Cardiac muscle cell (in vitro differentiated cells and primary cell): ENCODE measurements at regions not wholly inside any gene's neighbourhood (a gene's known extent, or its start where the extent isn't known, plus 50 kb on each side); places are given as distances from the start of the nearest gene placed in this dataset.
"Not testable (repeated sequence)": the region's sequence is repeated elsewhere in the genome, so short reads cannot be mapped to it uniquely, and the experiment has no call there.

Experiments used
- DNase-seq, 2 donors: peaks; one replicate each; pipeline versions ENCODE4 v3.0.0 to v3.0.0-alpha.2; 2010 to 2017; ENCODE audit warnings: low read depth in 1 of 2, low spot score in 1 of 2
- H3K27ac ChIP-seq: fragments of 200-600 bp; sonication (generic); 2 replicates; pipeline ENCODE4 v1.5.1; 2016
- H3K27me3 ChIP-seq: fragments of 200-600 bp; sonication (generic); 2 replicates; pipeline ENCODE4 v1.6.0; 2016; ENCODE audit warnings: control low read depth
- H3K36me3 ChIP-seq: fragments of 200-600 bp; sonication (generic); 2 replicates; pipeline ENCODE4 v1.5.1; 2016; ENCODE audit warnings: control low read depth
- H3K4me1 ChIP-seq: fragments of 200-600 bp; sonication (generic); 2 replicates; pipeline ENCODE4 v1.8.1; 2017; ENCODE audit warnings: low read depth, mild to moderate bottlenecking, mixed run types
- H3K4me3 ChIP-seq: fragments of 200-600 bp; sonication (generic); 2 replicates; pipeline ENCODE4 v1.5.1; 2016; ENCODE audit warnings: mild to moderate bottlenecking
- H3K9me3 ChIP-seq: fragments of 200-600 bp; sonication (generic); 2 replicates; pipeline ENCODE4 v1.5.1; 2017; ENCODE audit warnings: low read depth, mild to moderate bottlenecking, control low read depth
- CTCF ChIP-seq: IDR thresholded peaks from 2 replicates; pipeline ENCODE4 v1.5.1; 2012; ENCODE audit warnings: low read depth, mild to moderate bottlenecking, low read length

GRCh38 chr3:105284876-105285275 lies 81.8 kb upstream of the ALCAM start:
- H3K36me3 ChIP-seq: no peaks in the 10 kb centered on the region
- H3K27ac ChIP-seq: no peak overlapping the region
- no peak overlapping the region for H3K4me3 ChIP-seq
- no peaks in the 10 kb centered on the region for H3K4me1 ChIP-seq
- no peak for TF ChIP-seq CTCF
- H3K9me3 ChIP-seq: no peaks in the 10 kb centered on the region
- no peak for DNase-seq
- no peaks in the 10 kb centered on the region for H3K27me3 ChIP-seq

GRCh38 chr3:105285653-105286241 lies 81.0 kb upstream of the ALCAM start:
- DNase-seq: no peak
- H3K36me3 ChIP-seq: no peaks in the 10 kb centered on the region
- no peak overlapping the region for H3K4me3 ChIP-seq
- H3K4me1 ChIP-seq: no peaks in the 10 kb centered on the region
- H3K27ac ChIP-seq: no peak overlapping the region
- H3K27me3 ChIP-seq: no peaks in the 10 kb centered on the region
- no peak for TF ChIP-seq CTCF
- H3K9me3 ChIP-seq: no peaks in the 10 kb centered on the region

GRCh38 chr3:105293441-105293840 lies 73.3 kb upstream of the ALCAM start:
- H3K27ac ChIP-seq: no peak overlapping the region

GRCh38 chr3:105296182-105296822 lies 70.4 kb upstream of the ALCAM start:
- not testable (repeated sequence) for H3K27me3 ChIP-seq, H3K27ac ChIP-seq, H3K36me3 ChIP-seq, H3K9me3 ChIP-seq, DNase-seq, H3K4me3 ChIP-seq, H3K4me1 ChIP-seq

More at GRCh38 chr3:105293441-105293840, 73.3 kb upstream of the ALCAM start:
- DNase-seq: no peak
- Histone ChIP-seq H3K4me1 (no peaks in the 10 kb centered on the region), H3K27me3 (no peaks in the 10 kb centered on the region), H3K36me3 (no peaks in the 10 kb centered on the region), H3K4me3 (no peak overlapping the region), H3K9me3 (no peaks in the 10 kb centered on the region)
- no peak for TF ChIP-seq CTCF

GRCh38 chr3:105304487-105304886 lies 62.2 kb upstream of the ALCAM start:
- Histone ChIP-seq H3K36me3 (no peaks in the 10 kb centered on the region), H3K27me3 (no peaks in the 10 kb centered on the region), H3K27ac (no peak overlapping the region), H3K9me3 (no peaks in the 10 kb centered on the region), H3K4me1 (no peaks in the 10 kb centered on the region), H3K4me3 (no peak overlapping the region)
- peak in 1 of 2 donors; percentile 45 for DNase-seq
- no peak for TF ChIP-seq CTCF

GRCh38 chr3:105315144-105315543 lies 51.6 kb upstream of the ALCAM start:
- H3K27ac ChIP-seq: no peak overlapping the region
- H3K27me3 ChIP-seq: no peaks in the 10 kb centered on the region
- no peaks in the 10 kb centered on the region for H3K9me3 ChIP-seq
- DNase-seq: no peak
- no peak overlapping the region for H3K4me3 ChIP-seq
- TF ChIP-seq CTCF: no peak
- no peaks in the 10 kb centered on the region for H3K36me3 ChIP-seq
- no peaks in the 10 kb centered on the region for H3K4me1 ChIP-seq
